KOPT-K1 (cell line): ENCODE measurements at regions not wholly inside any gene's neighbourhood (a gene's known extent, or its start where the extent isn't known, plus 50 kb on each side); places are given as distances from the start of the nearest gene placed in this dataset.
A peak's percentile ranks its signal among the peaks of the same experiment; 100 is the strongest.
"Not testable (repeated sequence)": the region's sequence is repeated elsewhere in the genome, so short reads cannot be mapped to it uniquely, and the experiment has no call there.

Source experiments
- H3K27ac ChIP-seq: fragments of 200-600 bp; sonication (generic); 2 replicates; pipeline ENCODE4 v1.5.1; 2016; ENCODE audit warnings: antibody characterized with exemption, mild to moderate bottlenecking, low read depth, low read length; ENCODE audit not compliant: poor library complexity, severe bottlenecking
- H3K36me3 ChIP-seq: fragments of 200-600 bp; sonication (generic); 2 replicates; pipeline ENCODE4 v1.5.1; 2017; ENCODE audit warnings: antibody characterized with exemption, mild to moderate bottlenecking, low read length, moderate library complexity; ENCODE audit not compliant: insufficient read depth
- H3K9me3 ChIP-seq: fragments of 200-600 bp; sonication (generic); 2 replicates; pipeline ENCODE4 v1.5.1; 2017; ENCODE audit warnings: antibody characterized with exemption, low read length, mild to moderate bottlenecking; ENCODE audit not compliant: insufficient read depth, poor library complexity, severe bottlenecking

GRCh38 chr20:53865901-53866793 lies 204.2 kb downstream of the BCAS1 start:
- peak overlapping the region; percentile 55 for H3K27ac ChIP-seq
- no peaks in the 10 kb centered on the region for H3K9me3 ChIP-seq
- H3K36me3 ChIP-seq, result no peaks in the 10 kb centered on the region

- H3K27ac ChIP-seq, result peak overlapping the region; percentile 55
- H3K9me3 ChIP-seq, result not testable (repeated sequence)
Observed at GRCh38 chr20:53864765-53865683, 205.4 kb downstream of the BCAS1 start.

GRCh38 chr20:53863923-53864641 lies 206.3 kb downstream of the BCAS1 start:
- H3K36me3 ChIP-seq, H3K9me3 ChIP-seq, H3K27ac ChIP-seq: not testable (repeated sequence)

More at GRCh38 chr20:53864765-53865683, 205.4 kb downstream of the BCAS1 start:
- H3K36me3 ChIP-seq, result not testable (repeated sequence)

- H3K9me3 ChIP-seq, H3K27ac ChIP-seq, H3K36me3 ChIP-seq: not testable (repeated sequence)
Observed at GRCh38 chr20:53863535-53863922, 206.9 kb downstream of the BCAS1 start.

- not testable (repeated sequence) for H3K36me3 ChIP-seq, H3K27ac ChIP-seq, H3K9me3 ChIP-seq
Observed at GRCh38 chr20:53863039-53863438, 207.4 kb downstream of the BCAS1 start.

- not testable (repeated sequence) for H3K36me3 ChIP-seq, H3K9me3 ChIP-seq, H3K27ac ChIP-seq
Observed at GRCh38 chr20:53862490-53862889, 207.9 kb downstream of the BCAS1 start.

- not testable (repeated sequence) for H3K36me3 ChIP-seq, H3K27ac ChIP-seq, H3K9me3 ChIP-seq
Observed at GRCh38 chr20:53862136-53862397, 208.3 kb downstream of the BCAS1 start.

GRCh38 chr20:53859684-53860083 lies 210.7 kb downstream of the BCAS1 start:
- H3K36me3 ChIP-seq, result no peaks in the 10 kb centered on the region
- H3K27ac ChIP-seq, result no peak overlapping the region
- H3K9me3 ChIP-seq, result no peaks in the 10 kb centered on the region

- H3K27ac ChIP-seq, H3K9me3 ChIP-seq, H3K36me3 ChIP-seq: not testable (repeated sequence)
Observed at GRCh38 chr20:53859009-53859408, 211.4 kb downstream of the BCAS1 start.

- H3K9me3 ChIP-seq, H3K27ac ChIP-seq, H3K36me3 ChIP-seq: not testable (repeated sequence)
Observed at GRCh38 chr20:53858516-53858915, 211.9 kb downstream of the BCAS1 start.

GRCh38 chr20:53857723-53858236 lies 212.6 kb downstream of the BCAS1 start:
- H3K9me3 ChIP-seq, result no peaks in the 10 kb centered on the region
- no peak overlapping the region for H3K27ac ChIP-seq
- no peaks in the 10 kb centered on the region for H3K36me3 ChIP-seq

- no peaks in the 10 kb centered on the region for H3K9me3 ChIP-seq
- no peaks in the 10 kb centered on the region for H3K36me3 ChIP-seq
- H3K27ac ChIP-seq, result peak overlapping the region; percentile 18
Observed at GRCh38 chr20:53856300-53857295, 213.8 kb downstream of the BCAS1 start.

- H3K9me3 ChIP-seq, result no peaks in the 10 kb centered on the region
- H3K36me3 ChIP-seq, result no peaks in the 10 kb centered on the region
- peak overlapping the region; percentile 18 for H3K27ac ChIP-seq
Observed at GRCh38 chr20:53855733-53856132, 214.7 kb downstream of the BCAS1 start.

GRCh38 chr20:53854609-53854926 lies 215.8 kb downstream of the BCAS1 start:
- not testable (repeated sequence) for H3K36me3 ChIP-seq, H3K27ac ChIP-seq, H3K9me3 ChIP-seq
